Urinary bladder (tissue), 3 donors: ENCODE measurements at regions not wholly inside any gene's neighbourhood (a gene's known extent, or its start where the extent isn't known, plus 50 kb on each side); places are given as distances from the start of the nearest gene placed in this dataset.

ENCODE experiments used
- DNase-seq: peaks from one replicate; pipeline ENCODE4 v3.0.0-alpha.2; 2015; ENCODE audit errors: extremely low spot score
- H3K27ac ChIP-seq: one replicate; pipeline ENCODE4 v1.5.1; 2013; ENCODE audit warnings: low read depth, mild to moderate bottlenecking, moderate library complexity
- H3K36me3 ChIP-seq: one replicate; pipeline ENCODE4 v1.6.1; 2013; ENCODE audit warnings: mild to moderate bottlenecking, moderate library complexity; ENCODE audit not compliant: insufficient read depth
- H3K4me1 ChIP-seq: one replicate; pipeline ENCODE4 v1.6.1; 2013; ENCODE audit warnings: mild to moderate bottlenecking, moderate library complexity; ENCODE audit not compliant: insufficient read depth
- H3K4me3 ChIP-seq: one replicate; pipeline ENCODE4 v1.5.1; 2013; ENCODE audit warnings: low read depth, low read length
- WGBS: extraction: QIAGEN DNeasy Blood & Tissue Kit; methylation state at CpG from one replicate; pipeline ENCODE4 v1.1.7; 2013; 5-methylcytosine and 5-hydroxymethylcytosine counted together
- donor health status: healthy with polysubstance abuse.
- donor health status: healthy.

- DNase-seq, result no peak
- 76% methylated on average over 1 of the region's 1 CpG for WGBS
Observed at GRCh38 chr6:100152201-100152600, 158.2 kb upstream of the MCHR2 start.

DNA sequence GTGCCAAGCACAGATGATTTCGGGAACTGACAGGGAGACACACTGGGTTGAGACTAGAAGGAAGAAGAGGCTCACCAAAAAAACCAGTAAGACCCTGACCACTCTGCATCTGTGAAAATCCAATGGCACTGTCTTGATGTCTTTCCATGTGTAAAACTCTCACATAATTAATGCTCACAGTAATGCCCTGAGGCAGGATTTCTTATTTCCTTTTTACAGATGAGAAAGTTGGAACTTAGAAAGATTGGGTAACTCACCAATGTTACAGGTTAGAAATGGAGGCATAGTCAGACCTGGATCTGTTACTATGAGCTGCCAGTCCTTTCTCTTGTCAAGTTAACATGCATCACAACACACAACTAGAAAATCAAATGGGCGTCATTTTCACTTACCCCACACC, 151.0 kb upstream of the MCHR2 start:
- DNase-seq, result no peak
- no peaks in the 10 kb centered on the region for H3K36me3 ChIP-seq
- WGBS, result 83% methylated on average over 2 of the region's 2 CpGs

More at GRCh38 chr6:100152201-100152600, 158.2 kb upstream of the MCHR2 start:
- H3K27ac ChIP-seq, result no peak overlapping the region
- no peak overlapping the region for H3K4me3 ChIP-seq
- H3K4me1 ChIP-seq, result no peaks in the 10 kb centered on the region
- H3K36me3 ChIP-seq, result no peaks in the 10 kb centered on the region

DNA sequence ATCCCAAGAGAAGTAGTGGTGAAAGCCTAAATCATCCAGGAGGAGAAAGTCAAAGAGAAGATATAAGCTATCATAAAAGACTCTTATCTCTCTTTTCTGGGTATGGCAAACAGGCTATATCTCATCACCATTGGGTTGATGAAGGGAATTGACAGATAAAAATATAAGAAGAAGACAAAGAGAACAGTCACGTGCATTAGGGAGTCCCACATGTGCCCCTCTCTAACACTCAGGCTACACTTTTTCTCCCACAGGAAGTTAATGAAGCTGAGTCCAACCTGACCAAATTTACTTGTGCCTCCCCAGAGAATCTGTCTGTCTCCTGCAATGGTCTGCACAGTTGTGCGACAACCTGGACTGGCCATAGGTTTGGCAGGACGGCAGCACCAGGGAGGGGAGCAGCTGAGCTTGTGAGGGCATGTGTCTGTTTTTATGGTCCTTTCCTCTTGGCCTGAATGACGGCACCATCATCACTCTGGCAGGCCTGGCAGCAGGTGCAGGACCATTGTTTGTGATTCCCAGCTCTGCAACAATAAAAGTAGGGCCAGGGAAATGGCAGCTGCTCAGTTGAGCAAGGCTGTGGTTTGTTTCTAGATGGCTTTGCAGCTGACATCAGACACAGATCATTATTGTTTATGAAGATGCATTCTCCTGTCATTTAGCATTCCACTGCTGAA, 144.5 kb upstream of the MCHR2 start:
- Histone ChIP-seq H3K36me3 (no peaks in the 10 kb centered on the region), H3K4me1 (no peaks in the 10 kb centered on the region), H3K27ac (no peak overlapping the region), H3K4me3 (no peak overlapping the region)
- DNase-seq, result no peak
- WGBS, result 58% methylated on average over 4 of the region's 4 CpGs

More for the DNA sequence above, 151.0 kb upstream of the MCHR2 start:
- Histone ChIP-seq H3K4me1 (no peaks in the 10 kb centered on the region), H3K27ac (no peak overlapping the region), H3K4me3 (no peak overlapping the region)

GRCh38 chr6:100137759-100138158, 143.7 kb upstream of the MCHR2 start:
- H3K4me3 ChIP-seq, result no peak overlapping the region
- no peaks in the 10 kb centered on the region for H3K36me3 ChIP-seq
- H3K4me1 ChIP-seq, result no peaks in the 10 kb centered on the region
- H3K27ac ChIP-seq, result no peak overlapping the region
- no peak for DNase-seq
- WGBS, result 79% methylated on average over 2 of the region's 2 CpGs

DNA sequence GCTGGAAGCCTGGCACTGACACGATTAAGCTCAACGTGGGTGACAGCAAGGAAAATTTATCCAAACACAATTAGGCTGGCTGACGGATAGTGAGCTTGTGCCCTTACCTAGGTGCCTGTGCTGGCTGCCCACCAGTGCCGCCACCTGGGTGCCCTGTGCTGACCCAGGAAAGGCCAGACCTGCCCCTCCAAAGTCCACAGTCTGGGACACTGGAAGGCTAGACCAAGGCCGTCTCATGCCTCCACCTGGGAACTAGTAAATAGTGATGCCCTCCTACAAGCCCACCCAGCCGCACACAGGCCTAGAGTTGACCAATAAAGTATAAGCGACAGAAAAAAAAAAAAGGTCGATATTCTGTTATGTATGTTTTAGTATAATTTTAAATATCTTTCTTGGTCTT, 142.6 kb upstream of the MCHR2 start:
- DNase-seq, result no peak
- no peak overlapping the region for H3K4me3 ChIP-seq
- 88% methylated on average over 8 of the region's 8 CpGs for WGBS
- H3K4me1 ChIP-seq, result no peaks in the 10 kb centered on the region
- no peaks in the 10 kb centered on the region for H3K36me3 ChIP-seq
- H3K27ac ChIP-seq, result no peak overlapping the region

GRCh38 chr6:100135977-100136376, 142.0 kb upstream of the MCHR2 start:
- Histone ChIP-seq H3K36me3 (no peaks in the 10 kb centered on the region), H3K27ac (no peak overlapping the region), H3K4me1 (no peaks in the 10 kb centered on the region), H3K4me3 (no peak overlapping the region)
- DNase-seq, result no peak
- WGBS, result 95% methylated on average over 21 of the region's 21 CpGs

GRCh38 chr6:100134703-100135102, 140.7 kb upstream of the MCHR2 start:
- H3K4me3 ChIP-seq, result no peak overlapping the region
- no peaks in the 10 kb centered on the region for H3K4me1 ChIP-seq
- no peaks in the 10 kb centered on the region for H3K36me3 ChIP-seq
- WGBS, result 73% methylated on average over 2 of the region's 2 CpGs
- no peak overlapping the region for H3K27ac ChIP-seq
- DNase-seq, result no peak

DNA sequence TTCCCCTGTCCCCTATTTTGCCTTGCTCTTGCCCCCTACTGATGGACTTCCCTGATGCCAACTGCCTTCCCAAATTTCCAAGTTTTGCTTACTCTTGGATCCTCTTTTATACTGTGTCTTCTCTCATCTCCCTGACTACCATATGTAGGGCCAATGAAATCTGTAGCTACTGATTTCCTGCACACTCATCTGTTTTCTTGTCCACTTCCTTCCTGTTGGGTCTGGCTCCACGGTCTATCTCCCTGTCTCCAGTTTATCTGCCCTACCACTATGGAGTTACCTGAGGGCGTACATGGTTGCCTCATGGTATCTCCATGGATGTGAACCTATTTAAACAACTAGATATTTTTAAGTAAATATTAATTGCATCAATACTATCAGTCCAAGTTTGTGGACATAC, 140.3 kb upstream of the MCHR2 start:
- Histone ChIP-seq H3K4me3 (no peak overlapping the region), H3K27ac (no peak overlapping the region), H3K4me1 (no peaks in the 10 kb centered on the region), H3K36me3 (no peaks in the 10 kb centered on the region)
- WGBS, result 68% methylated on average over 2 of the region's 2 CpGs
- DNase-seq, result no peak

GRCh38 chr6:100132005-100132404, 138.0 kb upstream of the MCHR2 start:
- Histone ChIP-seq H3K27ac (no peak overlapping the region), H3K4me3 (no peak overlapping the region)

GRCh38 chr6:100130630-100131029, 136.6 kb upstream of the MCHR2 start:
- DNase-seq, result no peak
- H3K4me3 ChIP-seq, result no peak overlapping the region
- WGBS, result 92% methylated on average over 1 of the region's 1 CpG
- no peak overlapping the region for H3K27ac ChIP-seq
- no peaks in the 10 kb centered on the region for H3K36me3 ChIP-seq
- no peaks in the 10 kb centered on the region for H3K4me1 ChIP-seq

More at GRCh38 chr6:100132005-100132404, 138.0 kb upstream of the MCHR2 start:
- no peak for DNase-seq
- Histone ChIP-seq H3K36me3 (no peaks in the 10 kb centered on the region), H3K4me1 (no peaks in the 10 kb centered on the region)

GRCh38 chr6:100126790-100127484, 132.9 kb upstream of the MCHR2 start:
- Histone ChIP-seq H3K36me3 (no peaks in the 10 kb centered on the region), H3K4me3 (no peak overlapping the region), H3K27ac (no peak overlapping the region), H3K4me1 (no peaks in the 10 kb centered on the region)
- WGBS, result 61% methylated on average over 6 of the region's 6 CpGs
- no peak for DNase-seq

- no peak overlapping the region for H3K27ac ChIP-seq
- no peak for DNase-seq
- no peaks in the 10 kb centered on the region for H3K36me3 ChIP-seq
- no peaks in the 10 kb centered on the region for H3K4me1 ChIP-seq
- 76% methylated on average over 2 of the region's 2 CpGs for WGBS
- no peak overlapping the region for H3K4me3 ChIP-seq
Observed at GRCh38 chr6:100121854-100122609, 128.0 kb upstream of the MCHR2 start.

- DNase-seq, result no peak
- no peaks in the 10 kb centered on the region for H3K36me3 ChIP-seq
- no peak overlapping the region for H3K27ac ChIP-seq
- no peak overlapping the region for H3K4me3 ChIP-seq
- H3K4me1 ChIP-seq, result no peaks in the 10 kb centered on the region
- 52% methylated on average over 4 of the region's 4 CpGs for WGBS
Observed at GRCh38 chr6:100119261-100119660, 125.2 kb upstream of the MCHR2 start.

GRCh38 chr6:100118301-100118700, 124.3 kb upstream of the MCHR2 start:
- Histone ChIP-seq H3K4me3 (no peak overlapping the region), H3K27ac (no peak overlapping the region), H3K4me1 (no peaks in the 10 kb centered on the region), H3K36me3 (no peaks in the 10 kb centered on the region)
- DNase-seq, result no peak
- 89% methylated on average over 2 of the region's 2 CpGs for WGBS
